HepG2 (cell line): ENCODE measurements at regions not wholly inside any gene's neighbourhood (a gene's known extent, or its start where the extent isn't known, plus 50 kb on each side); places are given as distances from the start of the nearest gene placed in this dataset.

Source experiments
- ATAC-seq: fragments of 200-7000 bp; cut with Tn5 transposase; 3 replicates; pipeline ENCODE4 v1.9.1; 2020; ENCODE audit warnings: mild to moderate bottlenecking, moderate library complexity
- BruUV-seq: library from RNA; stranded (reverse); fragments of 400-500 nt; replicated peaks from 2 replicates; lab custom pipeline; 2021; lab: Mats Ljungman, UMichigan
- CTCF ChIA-PET: fragments of 300-600 bp; formaldehyde crosslinking; extraction: SDS; loops from one replicate; lab custom pipeline; 2021; ENCODE audit warnings: low total read pairs, inconsistent platforms, low intra/inter-chr PET ratio; lab: Yijun Ruan, JAX
- POLR2A ChIA-PET: fragments of 350-600 bp; sonication (Branson Sonifier 250); formaldehyde crosslinking; loops from one replicate; lab custom pipeline; 2020; ENCODE audit warnings: antibody characterized with exemption, inconsistent platforms; lab: Yijun Ruan, JAX
- DNase-seq: peaks from one replicate; pipeline ENCODE4 v3.0.0-alpha.2; 2015; ENCODE audit warnings: low spot score
- FAIRE-seq: peaks from 3 replicates; lab custom pipeline; 2011; peaks lifted over from hg19 to GRCh38; lab: Jason Lieb, UNC
- H2AFZ ChIP-seq: one replicate; pipeline ENCODE4 v1.6.1; 2011; ENCODE audit warnings: low read length, inconsistent platforms
- H3K27ac ChIP-seq: fragments of 300-600 bp; 3 replicates; pipeline ENCODE4 v1.8.0; 2011; ENCODE audit warnings: mixed run types, mild to moderate bottlenecking, mixed read lengths, low read length, inconsistent platforms; ENCODE audit not compliant: insufficient read depth; ENCODE audit errors: extremely low read length
- H3K27me3 ChIP-seq, 2 experiments: fragments of 200-600 bp in 1 of 2; 2 replicates in 1 of 2; 3 replicates in 1 of 2; pipeline versions ENCODE4 v1.6.0 to v1.8.0; 2011; ENCODE audit warnings: low read length in 2 of 2, mild to moderate bottlenecking in 2 of 2, moderate library complexity in 2 of 2, inconsistent platforms in 1 of 2; ENCODE audit not compliant: insufficient read depth in 2 of 2, control insufficient read depth in 1 of 2
- H3K36me3 ChIP-seq, 2 experiments: fragments of 200-600 bp in 1 of 2; replicated peaks in 1 of 2; 2 replicates in 1 of 2; 3 replicates in 1 of 2; pipeline versions ENCODE4 v1.5.1 to v1.8.0; 2011; ENCODE audit warnings: low read length in 2 of 2, inconsistent platforms in 1 of 2; ENCODE audit not compliant: insufficient read depth in 2 of 2, control insufficient read depth in 1 of 2
- H3K4me1 ChIP-seq: 2 replicates; pipeline ENCODE4 v1.5.1; 2012; ENCODE audit warnings: low read length, inconsistent platforms; ENCODE audit not compliant: insufficient read depth
- H3K4me2 ChIP-seq: 2 replicates; pipeline ENCODE4 v1.6.0; 2011; ENCODE audit warnings: low read depth, low read length, inconsistent platforms
- H3K4me3 ChIP-seq, 3 experiments: fragments of 200-600 bp in 1 of 3; sonication (generic), shearing (Covaris generic) in 1 of 3; replicated peaks in 1 of 3; 2 replicates each; pipeline ENCODE4 v1.5.1; 2011 to 2016; ENCODE audit warnings: low read length in 3 of 3, inconsistent platforms in 2 of 3, low read depth in 2 of 3, mild to moderate bottlenecking in 2 of 3, control low read depth in 1 of 3, mixed read lengths in 1 of 3; ENCODE audit not compliant: insufficient read depth in 1 of 3
- H3K79me2 ChIP-seq: one replicate; pipeline ENCODE4 v1.6.1; 2011; ENCODE audit warnings: low read length, inconsistent platforms; ENCODE audit not compliant: insufficient read depth
- H3K9ac ChIP-seq: 2 replicates; pipeline ENCODE4 v1.6.0; 2011; ENCODE audit warnings: mild to moderate bottlenecking, low read depth, low read length, inconsistent platforms; ENCODE audit not compliant: insufficient read depth
- H3K9me3 ChIP-seq: 2 replicates; pipeline ENCODE4 v1.5.1; 2012; ENCODE audit warnings: mild to moderate bottlenecking, low read length
- H4K20me1 ChIP-seq: 2 replicates; pipeline ENCODE4 v1.6.0; 2011; ENCODE audit warnings: inconsistent platforms, mild to moderate bottlenecking, low read length, moderate library complexity; ENCODE audit not compliant: insufficient read depth
- CENPT ChIP-seq: sonication (generic); formaldehyde crosslinking; IDR thresholded peaks from 2 replicates; pipeline ENCODE4 v1.8.0; 2022; ENCODE audit warnings: low read depth, mild to moderate bottlenecking, moderate library complexity, missing genetic modification reagents
- FOXC1 ChIP-seq: sonication (generic); formaldehyde crosslinking; IDR thresholded peaks from 2 replicates; pipeline ENCODE4 v1.8.0; 2022; ENCODE audit warnings: mild to moderate bottlenecking, missing genetic modification reagents, borderline replicate concordance
- SCMH1 ChIP-seq: sonication (generic); formaldehyde crosslinking; IDR thresholded peaks from 2 replicates; pipeline ENCODE4 v1.9.0; 2021; ENCODE audit warnings: missing genetic modification reagents, mild to moderate bottlenecking, borderline replicate concordance
- SMAD3 ChIP-seq: sonication (generic); formaldehyde crosslinking; IDR thresholded peaks from 2 replicates; pipeline ENCODE4 v1.4.0; 2020; ENCODE audit warnings: missing genetic modification reagents
- TOPORS ChIP-seq: sonication (generic); formaldehyde crosslinking; IDR thresholded peaks from 2 replicates; pipeline ENCODE4 v1.8.0; 2023; ENCODE audit warnings: mild to moderate bottlenecking, missing genetic modification reagents
- ZFP41 ChIP-seq: sonication (generic); formaldehyde crosslinking; IDR thresholded peaks from 2 replicates; pipeline ENCODE4 v1.4.0; 2020; ENCODE audit warnings: mild to moderate bottlenecking, missing genetic modification reagents, borderline replicate concordance
- ZFP62 ChIP-seq: sonication (generic); formaldehyde crosslinking; IDR thresholded peaks from 2 replicates; pipeline ENCODE4 v1.4.0; 2020; ENCODE audit warnings: missing genetic modification reagents
- ZNF124 ChIP-seq: sonication (generic); formaldehyde crosslinking; IDR thresholded peaks from 2 replicates; pipeline ENCODE4 v1.4.0; 2020; ENCODE audit warnings: missing genetic modification reagents
- ZNF430 ChIP-seq: sonication (generic); formaldehyde crosslinking; IDR thresholded peaks from 2 replicates; pipeline ENCODE4 v1.9.0; 2021; ENCODE audit warnings: mild to moderate bottlenecking, missing genetic modification reagents
- WGBS: methylation state at CpG from one replicate; pipeline ENCODE4 v1.1.6; 2017; ENCODE audit warnings: low lambda C conversion rate; 5-methylcytosine and 5-hydroxymethylcytosine counted together
- in situ Hi-C: cut with HindIII; loops from 2 replicates; pipeline ENCODE4 v1.10.0; 2017; ENCODE audit warnings: low pct_unique_long_range_greater_than_20kb; ENCODE audit not compliant: extremely low pct_ligation_motif_present
- intact Hi-C: fragments of 100-400 bp; cut with micrococcal nuclease; formaldehyde crosslinking; loops from one replicate; pipeline ENCODE4 v1.10.0; 2022; ENCODE audit not compliant: unreplicated experiment
- TF ChIP-seq, protein P1 (sequence below): sonication (generic); formaldehyde crosslinking; IDR thresholded peaks from 2 replicates; pipeline ENCODE4 v1.4.0; 2020; ENCODE audit warnings: missing genetic modification reagents
- TF ChIP-seq, protein P2 (sequence below): sonication (generic); formaldehyde crosslinking; IDR thresholded peaks from 2 replicates; pipeline ENCODE4 v1.4.0; 2020; ENCODE audit warnings: mild to moderate bottlenecking, low read depth, missing genetic modification reagents
- TF ChIP-seq, protein P3 (sequence below): sonication (generic); formaldehyde crosslinking; IDR thresholded peaks from 2 replicates; pipeline ENCODE4 v1.4.0; 2020; ENCODE audit warnings: missing genetic modification reagents

DNA sequence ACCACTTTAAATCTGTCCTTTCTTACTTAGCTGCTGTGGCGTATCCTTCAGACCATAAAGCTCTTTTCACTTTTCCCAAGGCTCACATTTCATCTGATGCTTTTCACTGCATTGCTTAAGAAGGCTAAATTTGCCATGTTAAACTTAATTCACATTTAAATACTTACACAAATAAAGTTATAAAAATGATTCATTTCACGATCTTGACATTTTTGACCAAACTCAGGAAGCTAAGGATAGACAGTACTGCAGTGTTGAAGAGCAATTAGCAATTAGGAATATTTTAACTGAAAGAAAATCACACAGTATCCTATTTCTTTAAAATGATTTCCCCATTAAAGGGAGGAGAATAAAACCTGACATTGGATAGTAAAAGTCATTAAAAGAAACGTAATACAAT is 1038.6 kb downstream of the STPG2 start:
- TF ChIP-seq FOXC1 (CRISPR knock-in tag) (no peak), CENPT (CRISPR knock-in tag) (no peak), ZFP41 (CRISPR knock-in tag) (no peak), ZNF124 (CRISPR knock-in tag) (no peak), ZFP62 (no peak), ZNF430 (no peak), SMAD3 (CRISPR knock-in tag) (no peak), SCMH1 (CRISPR knock-in tag) (no peak), TOPORS (CRISPR knock-in tag) (no peak)
- TF ChIP-seq, protein P1, sequence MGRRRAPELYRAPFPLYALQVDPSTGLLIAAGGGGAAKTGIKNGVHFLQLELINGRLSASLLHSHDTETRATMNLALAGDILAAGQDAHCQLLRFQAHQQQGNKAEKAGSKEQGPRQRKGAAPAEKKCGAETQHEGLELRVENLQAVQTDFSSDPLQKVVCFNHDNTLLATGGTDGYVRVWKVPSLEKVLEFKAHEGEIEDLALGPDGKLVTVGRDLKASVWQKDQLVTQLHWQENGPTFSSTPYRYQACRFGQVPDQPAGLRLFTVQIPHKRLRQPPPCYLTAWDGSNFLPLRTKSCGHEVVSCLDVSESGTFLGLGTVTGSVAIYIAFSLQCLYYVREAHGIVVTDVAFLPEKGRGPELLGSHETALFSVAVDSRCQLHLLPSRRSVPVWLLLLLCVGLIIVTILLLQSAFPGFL, result no peak
- TF ChIP-seq, protein P2, sequence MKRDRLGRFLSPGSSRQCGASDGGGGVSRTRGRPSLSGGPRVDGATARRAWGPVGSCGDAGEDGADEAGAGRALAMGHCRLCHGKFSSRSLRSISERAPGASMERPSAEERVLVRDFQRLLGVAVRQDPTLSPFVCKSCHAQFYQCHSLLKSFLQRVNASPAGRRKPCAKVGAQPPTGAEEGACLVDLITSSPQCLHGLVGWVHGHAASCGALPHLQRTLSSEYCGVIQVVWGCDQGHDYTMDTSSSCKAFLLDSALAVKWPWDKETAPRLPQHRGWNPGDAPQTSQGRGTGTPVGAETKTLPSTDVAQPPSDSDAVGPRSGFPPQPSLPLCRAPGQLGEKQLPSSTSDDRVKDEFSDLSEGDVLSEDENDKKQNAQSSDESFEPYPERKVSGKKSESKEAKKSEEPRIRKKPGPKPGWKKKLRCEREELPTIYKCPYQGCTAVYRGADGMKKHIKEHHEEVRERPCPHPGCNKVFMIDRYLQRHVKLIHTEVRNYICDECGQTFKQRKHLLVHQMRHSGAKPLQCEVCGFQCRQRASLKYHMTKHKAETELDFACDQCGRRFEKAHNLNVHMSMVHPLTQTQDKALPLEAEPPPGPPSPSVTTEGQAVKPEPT (CRISPR knock-in tag), result no peak
- TF ChIP-seq, protein P3, sequence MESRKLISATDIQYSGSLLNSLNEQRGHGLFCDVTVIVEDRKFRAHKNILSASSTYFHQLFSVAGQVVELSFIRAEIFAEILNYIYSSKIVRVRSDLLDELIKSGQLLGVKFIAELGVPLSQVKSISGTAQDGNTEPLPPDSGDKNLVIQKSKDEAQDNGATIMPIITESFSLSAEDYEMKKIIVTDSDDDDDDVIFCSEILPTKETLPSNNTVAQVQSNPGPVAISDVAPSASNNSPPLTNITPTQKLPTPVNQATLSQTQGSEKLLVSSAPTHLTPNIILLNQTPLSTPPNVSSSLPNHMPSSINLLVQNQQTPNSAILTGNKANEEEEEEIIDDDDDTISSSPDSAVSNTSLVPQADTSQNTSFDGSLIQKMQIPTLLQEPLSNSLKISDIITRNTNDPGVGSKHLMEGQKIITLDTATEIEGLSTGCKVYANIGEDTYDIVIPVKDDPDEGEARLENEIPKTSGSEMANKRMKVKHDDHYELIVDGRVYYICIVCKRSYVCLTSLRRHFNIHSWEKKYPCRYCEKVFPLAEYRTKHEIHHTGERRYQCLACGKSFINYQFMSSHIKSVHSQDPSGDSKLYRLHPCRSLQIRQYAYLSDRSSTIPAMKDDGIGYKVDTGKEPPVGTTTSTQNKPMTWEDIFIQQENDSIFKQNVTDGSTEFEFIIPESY (CRISPR knock-in tag), result no peak
- TF ChIP-seq, all 625 proteins: peak for 0
- ATAC-seq (no peak), FAIRE-seq (no peak), DNase-seq (no peak)
- Histone ChIP-seq H2AFZ (no peak overlapping the region), H3K27me3 (no peaks in the 10 kb centered on the region), H3K4me3 (no peak overlapping the region), H3K9ac (no peak overlapping the region), H4K20me1 (no peaks in the 10 kb centered on the region), H3K27ac (no peak overlapping the region), H3K36me3 (no peaks in the 10 kb centered on the region), H3K4me2 (no peak overlapping the region), H3K9me3 (no peaks in the 10 kb centered on the region), H3K79me2 (no peaks in the 10 kb centered on the region), H3K4me1 (no peaks in the 10 kb centered on the region)
- in situ Hi-C loops (no loop called here), intact Hi-C loops (no loop called here)
- no TSS peak for BruUV-seq
- WGBS, result 17% methylated on average over 3 of the region's 3 CpGs
- CTCF ChIA-PET, result no interaction called here
- POLR2A ChIA-PET, result no interaction called here
